GM12878 (cell line): ENCODE measurements at regions not wholly inside any gene's neighbourhood (a gene's known extent, or its start where the extent isn't known, plus 50 kb on each side); places are given as distances from the start of the nearest gene placed in this dataset.

Experiments used
- CBFB ChIP-seq: IDR thresholded peaks from 2 replicates; pipeline ENCODE4 v1.6.1; 2016; ENCODE audit warnings: antibody characterized with exemption, low read depth
- ESRRA ChIP-seq: IDR thresholded peaks from 2 replicates; pipeline ENCODE4 v1.6.1; 2012; ENCODE audit warnings: mild to moderate bottlenecking, low read length, improper control_type of control experiment
- NR2C2 ChIP-seq: IDR thresholded peaks from 2 replicates; pipeline ENCODE4 v1.6.1; 2011; ENCODE audit warnings: borderline replicate concordance, low read depth; ENCODE audit not compliant: control insufficient read depth, insufficient read length
- POLR2A ChIP-seq: IDR thresholded peaks from 2 replicates; pipeline ENCODE4 v1.6.1; 2011; ENCODE audit warnings: low read depth, mild to moderate bottlenecking, low read length
- POLR2AphosphoS2 ChIP-seq: IDR thresholded peaks from 2 replicates; pipeline ENCODE4 v1.6.1; 2011; ENCODE audit warnings: low read depth, mild to moderate bottlenecking, low read length, improper control_type of control experiment, moderate library complexity
- RFX5 ChIP-seq: IDR thresholded peaks from 2 replicates; pipeline ENCODE4 v1.6.1; 2011; ENCODE audit warnings: low read depth, low read length, improper control_type of control experiment
- TAF1 ChIP-seq: IDR thresholded peaks from 2 replicates; pipeline ENCODE4 v1.6.1; 2011; ENCODE audit warnings: mild to moderate bottlenecking, low read depth, low read length, borderline replicate concordance
- TF ChIP-seq, protein P1 (sequence below), 3 experiments: IDR thresholded peaks in 2 of 3; conservative IDR thresholded peaks in 1 of 3; 2 replicates each; pipeline ENCODE4 v1.5.1; 2011; ENCODE audit warnings: low read depth in 3 of 3, low read length in 3 of 3, mild to moderate bottlenecking in 3 of 3, control low read depth in 2 of 3, moderate library complexity in 2 of 3, inconsistent platforms in 1 of 3, mixed read lengths in 1 of 3; ENCODE audit not compliant: control insufficient read depth in 2 of 3, insufficient read depth in 1 of 3; ENCODE audit errors: extremely low read depth in 1 of 3
- TF ChIP-seq, protein P2 (sequence below): fragments of 450-650 bp; IDR thresholded peaks from 2 replicates; pipeline ENCODE4 v1.6.1; 2016; ENCODE audit warnings: mild to moderate bottlenecking
- TF ChIP-seq, protein P3 (sequence below): fragments of 450-650 bp; IDR thresholded peaks from 2 replicates; pipeline ENCODE4 v1.6.1; 2017; ENCODE audit warnings: mild to moderate bottlenecking, low read depth, inconsistent platforms; ENCODE audit not compliant: poor library complexity, severe bottlenecking

DNA sequence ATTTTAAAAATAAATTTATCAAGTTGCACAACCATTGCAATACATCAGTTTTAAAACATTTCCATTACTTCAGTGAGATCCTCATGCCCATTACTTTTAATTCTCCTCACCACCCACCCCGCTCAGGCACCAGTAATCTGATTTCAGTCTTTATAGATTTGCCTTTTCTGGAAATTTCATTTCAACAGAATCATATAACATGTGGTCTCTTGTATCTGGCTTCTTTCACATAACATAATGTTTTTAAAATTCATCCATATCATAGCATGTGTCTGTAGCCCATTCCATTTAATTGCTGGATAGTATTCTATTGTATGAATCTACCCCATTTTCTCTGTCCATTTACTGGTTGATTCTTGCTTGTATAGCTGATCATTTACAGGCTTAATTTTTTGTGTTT lies 110.3 kb upstream of the TMEM108 start:
- TF ChIP-seq, protein P1, sequence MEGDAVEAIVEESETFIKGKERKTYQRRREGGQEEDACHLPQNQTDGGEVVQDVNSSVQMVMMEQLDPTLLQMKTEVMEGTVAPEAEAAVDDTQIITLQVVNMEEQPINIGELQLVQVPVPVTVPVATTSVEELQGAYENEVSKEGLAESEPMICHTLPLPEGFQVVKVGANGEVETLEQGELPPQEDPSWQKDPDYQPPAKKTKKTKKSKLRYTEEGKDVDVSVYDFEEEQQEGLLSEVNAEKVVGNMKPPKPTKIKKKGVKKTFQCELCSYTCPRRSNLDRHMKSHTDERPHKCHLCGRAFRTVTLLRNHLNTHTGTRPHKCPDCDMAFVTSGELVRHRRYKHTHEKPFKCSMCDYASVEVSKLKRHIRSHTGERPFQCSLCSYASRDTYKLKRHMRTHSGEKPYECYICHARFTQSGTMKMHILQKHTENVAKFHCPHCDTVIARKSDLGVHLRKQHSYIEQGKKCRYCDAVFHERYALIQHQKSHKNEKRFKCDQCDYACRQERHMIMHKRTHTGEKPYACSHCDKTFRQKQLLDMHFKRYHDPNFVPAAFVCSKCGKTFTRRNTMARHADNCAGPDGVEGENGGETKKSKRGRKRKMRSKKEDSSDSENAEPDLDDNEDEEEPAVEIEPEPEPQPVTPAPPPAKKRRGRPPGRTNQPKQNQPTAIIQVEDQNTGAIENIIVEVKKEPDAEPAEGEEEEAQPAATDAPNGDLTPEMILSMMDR (IDR thresholded peaks at IDR 0.05 in 2 of 3, conservative IDR thresholded peaks at IDR 0.05 in 1 of 3; ENCODE audit: control insufficient read depth in 2 of 3, extremely low read depth in 1 of 3, insufficient read depth in 1 of 3, low read depth in 3 of 3, low read length in 3 of 3): no peak
- TF ChIP-seq NR2C2 (no peak), POLR2A (no peak), CBFB (no peak), POLR2AphosphoS2 (no peak), TAF1 (no peak), RFX5 (no peak), ESRRA (no peak)
- TF ChIP-seq, protein P2, sequence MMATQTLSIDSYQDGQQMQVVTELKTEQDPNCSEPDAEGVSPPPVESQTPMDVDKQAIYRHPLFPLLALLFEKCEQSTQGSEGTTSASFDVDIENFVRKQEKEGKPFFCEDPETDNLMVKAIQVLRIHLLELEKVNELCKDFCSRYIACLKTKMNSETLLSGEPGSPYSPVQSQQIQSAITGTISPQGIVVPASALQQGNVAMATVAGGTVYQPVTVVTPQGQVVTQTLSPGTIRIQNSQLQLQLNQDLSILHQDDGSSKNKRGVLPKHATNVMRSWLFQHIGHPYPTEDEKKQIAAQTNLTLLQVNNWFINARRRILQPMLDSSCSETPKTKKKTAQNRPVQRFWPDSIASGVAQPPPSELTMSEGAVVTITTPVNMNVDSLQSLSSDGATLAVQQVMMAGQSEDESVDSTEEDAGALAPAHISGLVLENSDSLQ: no peak
- TF ChIP-seq, protein P3, sequence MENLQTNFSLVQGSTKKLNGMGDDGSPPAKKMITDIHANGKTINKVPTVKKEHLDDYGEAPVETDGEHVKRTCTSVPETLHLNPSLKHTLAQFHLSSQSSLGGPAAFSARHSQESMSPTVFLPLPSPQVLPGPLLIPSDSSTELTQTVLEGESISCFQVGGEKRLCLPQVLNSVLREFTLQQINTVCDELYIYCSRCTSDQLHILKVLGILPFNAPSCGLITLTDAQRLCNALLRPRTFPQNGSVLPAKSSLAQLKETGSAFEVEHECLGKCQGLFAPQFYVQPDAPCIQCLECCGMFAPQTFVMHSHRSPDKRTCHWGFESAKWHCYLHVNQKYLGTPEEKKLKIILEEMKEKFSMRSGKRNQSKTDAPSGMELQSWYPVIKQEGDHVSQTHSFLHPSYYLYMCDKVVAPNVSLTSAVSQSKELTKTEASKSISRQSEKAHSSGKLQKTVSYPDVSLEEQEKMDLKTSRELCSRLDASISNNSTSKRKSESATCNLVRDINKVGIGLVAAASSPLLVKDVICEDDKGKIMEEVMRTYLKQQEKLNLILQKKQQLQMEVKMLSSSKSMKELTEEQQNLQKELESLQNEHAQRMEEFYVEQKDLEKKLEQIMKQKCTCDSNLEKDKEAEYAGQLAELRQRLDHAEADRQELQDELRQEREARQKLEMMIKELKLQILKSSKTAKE: no peak
